ENCODE measurements at regions not wholly inside any gene's neighbourhood (a gene's known extent, or its start where the extent isn't known, plus 50 kb on each side); places are given as distances from the start of the nearest gene placed in this dataset.

- peaks cover 42% of the 10 kb centered on the region for H3K27me3 ChIP-seq (ENCODE audit: control insufficient read depth, insufficient read depth, low read length)
- no peak overlapping the region for H2AFZ ChIP-seq (replicated peaks; ENCODE audit: low read length, poor library complexity)
- no peak overlapping the region for H3K4ac ChIP-seq (ENCODE audit: low read depth, low read length)
- no peak overlapping the region for H3K23ac ChIP-seq (ENCODE audit: low read depth, low read length)
- peaks cover 3% of the 10 kb centered on the region; the same call in 1 of the 2 replicates for H3K9me1 ChIP-seq (ENCODE audit: insufficient read depth, low read length)
- H2BK5ac ChIP-seq (ENCODE audit: low read depth, low read length, poor library complexity, severe bottlenecking), result no peak overlapping the region
- intact Hi-C loops (cut with micrococcal nuclease), result no loop called here
- no peaks in the 10 kb centered on the region for H4K20me1 ChIP-seq (ENCODE audit: insufficient read depth, low read length)
- 0 out of 2 replicates have a peak, but pooled peaks cover 2% of the 10 kb centered on the region for H3K4me1 ChIP-seq (ENCODE audit: control insufficient read depth, insufficient read depth, low read length)
- WGBS, 2 experiments (ENCODE audit: extremely low coverage in 2 of 2, insufficient read length in 1 of 2), result no CpG with 5 or more reads among the region's 5 CpGs
- no peak overlapping the region for H4K8ac ChIP-seq (ENCODE audit: low read depth in 2 of 2, low read length in 2 of 2)
- H2BK20ac ChIP-seq (ENCODE audit: low read depth, low read length), result no peak overlapping the region
- no peak for DNase-seq
- dilution Hi-C loops (cut with HindIII; ENCODE audit: low sequenced_read_pairs, unreplicated experiment), result no loop called here
- H2BK120ac ChIP-seq (ENCODE audit: low read depth, low read length), result no peak overlapping the region
- no peak overlapping the region for H3K27ac ChIP-seq (ENCODE audit: insufficient read depth, low read length)
- H3K9me3 ChIP-seq (ENCODE audit: control insufficient read depth, insufficient read depth, low read length), result peaks cover 6% of the 10 kb centered on the region
- ChIA-PET POLR2A (ENCODE audit: unreplicated experiment) (no interaction called here), CTCF (no interaction called here)
- H2BK15ac ChIP-seq (ENCODE audit: low read depth, low read length), result no peak overlapping the region
- H3K4me2 ChIP-seq (ENCODE audit: low read depth, low read length), result no peak overlapping the region
- BruUV-seq (replicated peaks), result no TSS peak
- H3K14ac ChIP-seq (replicated peaks; ENCODE audit: low read depth, low read length), result no peak overlapping the region
- H3K36me3 ChIP-seq (ENCODE audit: control insufficient read depth, insufficient read depth, low read length), result no peaks in the 10 kb centered on the region
- no peak for ATAC-seq (ENCODE audit: low read depth)
- no peaks in the 10 kb centered on the region for H3K79me1 ChIP-seq (ENCODE audit: low read depth in 1 of 2, low read length in 2 of 2)
- no peak overlapping the region for H3K9ac ChIP-seq (ENCODE audit: low read depth, low read length)
- no peak overlapping the region for H3K18ac ChIP-seq (ENCODE audit: low read depth, low read length)
- H2AK5ac ChIP-seq (ENCODE audit: low read depth, low read length), result no peak overlapping the region
- H3K56ac ChIP-seq (ENCODE audit: extremely low read depth, insufficient read depth, low read length), result no peak overlapping the region
- in situ Hi-C loops (cut with MboI; ENCODE audit: low sequenced_read_pairs), result no loop called here
- H4K5ac ChIP-seq (ENCODE audit: low read depth, low read length), result no peak overlapping the region
- H3K4me3 ChIP-seq (ENCODE audit: insufficient read depth, low read depth, low read length), result no peak overlapping the region
- H4K91ac ChIP-seq (ENCODE audit: insufficient read depth, low read depth, low read length), result no peak overlapping the region
- no peak overlapping the region for H2AK9ac ChIP-seq (replicated peaks; ENCODE audit: low read depth, low read length, poor library complexity)
- TF ChIP-seq RFX5 (IDR thresholded peaks at IDR 0.05; ENCODE audit: low read depth, low read length) (no peak), SMC3 (IDR thresholded peaks at IDR 0.05; ENCODE audit: low read depth, low read length) (no peak), BHLHE40 (IDR thresholded peaks at IDR 0.05; ENCODE audit: low read depth, low read length) (no peak), RAD21 (IDR thresholded peaks at IDR 0.05; ENCODE audit: low read length) (no peak), FOS (IDR thresholded peaks at IDR 0.05; ENCODE audit: low read depth, low read length) (no peak), MAFK (IDR thresholded peaks at IDR 0.05; ENCODE audit: low read depth, low read length) (no peak), CHD1 (IDR thresholded peaks at IDR 0.05; ENCODE audit: low read depth, low read length) (no peak)
- TF ChIP-seq, protein P1, sequence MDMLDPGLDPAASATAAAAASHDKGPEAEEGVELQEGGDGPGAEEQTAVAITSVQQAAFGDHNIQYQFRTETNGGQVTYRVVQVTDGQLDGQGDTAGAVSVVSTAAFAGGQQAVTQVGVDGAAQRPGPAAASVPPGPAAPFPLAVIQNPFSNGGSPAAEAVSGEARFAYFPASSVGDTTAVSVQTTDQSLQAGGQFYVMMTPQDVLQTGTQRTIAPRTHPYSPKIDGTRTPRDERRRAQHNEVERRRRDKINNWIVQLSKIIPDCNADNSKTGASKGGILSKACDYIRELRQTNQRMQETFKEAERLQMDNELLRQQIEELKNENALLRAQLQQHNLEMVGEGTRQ (IDR thresholded peaks at IDR 0.05; ENCODE audit: low read depth, low read length), result no peak
These were observed 122.3 kb downstream of the SYF2 start for GRCh38 chr1:25110036-25110435.

All from IMR-90 (cell line).